DOHH2 (cell line): ENCODE measurements at regions not wholly inside any gene's neighbourhood (a gene's known extent, or its start where the extent isn't known, plus 50 kb on each side); places are given as distances from the start of the nearest gene placed in this dataset.

ENCODE experiments used
- CTCF ChIP-seq: fragments of 200-600 bp; sonication (generic); IDR thresholded peaks from one replicate; pipeline ENCODE4 v1.5.1; 2014; ENCODE audit warnings: antibody characterized with exemption, mild to moderate bottlenecking, low read depth, low read length; ENCODE audit not compliant: poor library complexity, severe bottlenecking
- EZH2phosphoT487 ChIP-seq: fragments of 200-600 bp; sonication (generic); IDR thresholded peaks from 2 replicates; pipeline ENCODE4 v1.6.1; 2017; ENCODE audit warnings: borderline replicate concordance, mild to moderate bottlenecking, antibody characterized with exemption, low read length, moderate library complexity, mixed read lengths

GRCh38 chr3:110473405-110473804 is 598.2 kb upstream of the NECTIN3 start:
- TF ChIP-seq CTCF (no peak), EZH2phosphoT487 (no peak)
